Panc1 (cell line): ENCODE measurements at regions not wholly inside any gene's neighbourhood (a gene's known extent, or its start where the extent isn't known, plus 50 kb on each side); places are given as distances from the start of the nearest gene placed in this dataset.

Source experiments
- CTCF ChIP-seq: fragments of 450-650 bp; IDR thresholded peaks from 2 replicates; pipeline ENCODE4 v1.5.1; 2017; ENCODE audit warnings: mild to moderate bottlenecking
- POLR2AphosphoS5 ChIP-seq: IDR thresholded peaks from 2 replicates; pipeline ENCODE4 v1.6.1; 2012; ENCODE audit warnings: mild to moderate bottlenecking, low read depth, low read length, moderate library complexity
- TCF7L2 ChIP-seq: IDR thresholded peaks from 2 replicates; pipeline ENCODE4 v1.6.1; 2011; ENCODE audit warnings: mild to moderate bottlenecking, low read depth, low read length, inconsistent platforms

- TF ChIP-seq CTCF (no peak), POLR2AphosphoS5 (no peak), TCF7L2 (no peak)
These were observed 91.9 kb downstream of the CTTN start for GRCh38 chr11:70490208-70490607.
